Activated naive CD4-positive, alpha-beta T cell treated with anti-CD3 and anti-CD28 coated beads, Interleukin-2, amount 50 U/mL, for 24 hours (primary cell): ENCODE measurements at regions not wholly inside any gene's neighbourhood (a gene's known extent, or its start where the extent isn't known, plus 50 kb on each side); places are given as distances from the start of the nearest gene placed in this dataset.
"Not testable (repeated sequence)": the region's sequence is repeated elsewhere in the genome, so short reads cannot be mapped to it uniquely, and the experiment has no call there.

Experiments
- H3K27ac Mint-ChIP-seq: one replicate; pipeline ENCODE4 v1.8.0; 2021; ENCODE audit warnings: mild to moderate bottlenecking, mixed read lengths
- H3K27me3 Mint-ChIP-seq: one replicate; pipeline ENCODE4 v1.8.0; 2021; ENCODE audit warnings: mixed read lengths
- H3K36me3 Mint-ChIP-seq: one replicate; pipeline ENCODE4 v1.8.0; 2021; ENCODE audit warnings: mixed read lengths
- H3K4me1 Mint-ChIP-seq: one replicate; pipeline ENCODE4 v1.8.0; 2021; ENCODE audit warnings: mixed read lengths
- H3K4me3 Mint-ChIP-seq: one replicate; pipeline ENCODE4 v1.8.0; 2021; ENCODE audit warnings: mild to moderate bottlenecking, mixed read lengths
- H3K9me3 Mint-ChIP-seq: one replicate; pipeline ENCODE4 v1.8.0; 2021; ENCODE audit warnings: mixed read lengths

DNA sequence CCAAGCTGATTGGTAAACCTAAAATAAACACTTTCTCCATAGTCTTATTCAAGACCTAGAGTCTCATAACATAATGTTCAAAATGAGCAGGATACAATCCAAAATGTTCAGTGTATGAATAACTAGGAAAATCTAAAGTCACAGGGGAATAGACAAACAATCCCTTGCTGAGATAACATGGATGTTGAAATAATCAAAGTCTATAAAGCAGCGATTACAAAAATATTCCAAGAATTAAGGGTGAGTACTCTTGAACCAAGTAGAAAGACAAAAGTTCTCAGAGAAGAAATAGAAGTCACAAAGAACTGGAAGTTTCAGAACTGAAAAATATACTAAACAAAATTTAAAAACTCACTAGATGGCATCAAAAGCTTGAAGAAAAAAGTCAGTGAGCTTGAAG is 561.0 kb downstream of the INSC start:
- no peaks in the 10 kb centered on the region for H3K36me3 Mint-ChIP-seq
- no peak overlapping the region for H3K27ac Mint-ChIP-seq
- no peaks in the 10 kb centered on the region for H3K4me1 Mint-ChIP-seq
- no peak overlapping the region for H3K4me3 Mint-ChIP-seq
- peaks cover 2% of the 10 kb centered on the region for H3K27me3 Mint-ChIP-seq
- peaks cover 29% of the 10 kb centered on the region for H3K9me3 Mint-ChIP-seq

DNA sequence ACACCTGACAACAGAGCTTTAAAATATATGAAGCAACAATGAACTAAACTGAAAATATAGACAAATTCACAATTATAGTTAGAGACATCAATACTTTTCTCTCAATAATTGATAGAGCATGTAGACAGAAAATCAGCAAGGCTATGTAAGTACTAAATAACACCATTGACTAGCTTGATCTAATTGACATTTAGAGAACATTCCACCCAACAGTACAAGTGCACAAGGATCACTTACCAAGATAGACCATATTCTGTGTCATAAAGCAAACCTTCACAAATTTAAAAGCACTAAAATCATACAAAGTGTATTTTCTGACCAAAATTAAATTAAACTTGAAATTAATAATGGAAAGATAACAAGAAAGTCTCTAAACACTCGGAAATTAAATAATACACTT is 562.5 kb downstream of the INSC start:
- Mint-ChIP-seq H3K27ac (no peak overlapping the region), H3K36me3 (no peaks in the 10 kb centered on the region), H3K27me3 (peaks cover 2% of the 10 kb centered on the region), H3K9me3 (peaks cover 29% of the 10 kb centered on the region), H3K4me3 (no peak overlapping the region), H3K4me1 (no peaks in the 10 kb centered on the region)

DNA sequence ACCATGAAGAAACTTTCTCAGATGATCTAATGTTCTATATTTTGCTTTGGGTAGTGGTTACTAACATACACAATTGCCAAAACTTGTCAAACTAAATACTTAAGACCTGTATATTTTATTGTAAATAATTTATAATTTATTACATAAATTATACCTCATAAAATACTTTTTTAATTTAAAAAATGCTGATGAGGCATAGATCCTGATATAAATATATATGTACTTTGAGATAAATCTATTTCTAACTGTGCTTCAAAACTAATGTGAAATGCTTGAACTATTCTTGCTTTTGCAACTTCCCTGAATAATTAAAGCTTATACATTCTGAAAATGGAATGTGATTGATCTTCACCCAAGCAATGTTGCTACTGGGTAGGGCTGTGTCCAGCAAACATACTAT is 568.8 kb downstream of the INSC start:
- no peak overlapping the region for H3K27ac Mint-ChIP-seq
- H3K36me3 Mint-ChIP-seq, result no peaks in the 10 kb centered on the region

DNA sequence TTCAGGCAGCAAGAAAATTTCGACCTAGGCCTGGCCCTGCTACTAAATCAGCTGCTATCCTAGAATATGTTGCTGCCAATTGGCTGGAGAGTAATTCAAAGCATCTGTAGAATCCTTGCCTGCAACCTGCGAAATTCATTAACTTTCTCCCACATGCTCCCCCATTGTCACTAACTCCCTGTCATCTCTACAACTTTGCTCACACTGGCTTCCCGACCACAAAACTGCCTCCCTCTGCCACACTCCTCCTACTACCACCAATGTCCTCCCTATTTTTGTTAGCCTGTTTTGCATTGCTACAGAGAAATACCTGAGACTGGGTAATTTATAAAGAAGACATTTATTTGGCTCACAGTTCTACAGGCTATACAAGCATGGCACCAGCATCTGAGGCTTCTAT is 570.6 kb downstream of the INSC start:
- H3K27ac Mint-ChIP-seq, result no peak overlapping the region
- no peaks in the 10 kb centered on the region for H3K36me3 Mint-ChIP-seq
- H3K27me3 Mint-ChIP-seq, result peaks cover 1% of the 10 kb centered on the region
- H3K9me3 Mint-ChIP-seq, result peaks cover 5% of the 10 kb centered on the region
- no peak overlapping the region for H3K4me3 Mint-ChIP-seq
- H3K4me1 Mint-ChIP-seq, result no peaks in the 10 kb centered on the region

More for the DNA sequence above, 568.8 kb downstream of the INSC start:
- no peaks in the 10 kb centered on the region for H3K27me3 Mint-ChIP-seq
- no peak overlapping the region for H3K4me3 Mint-ChIP-seq
- H3K9me3 Mint-ChIP-seq, result peaks cover 9% of the 10 kb centered on the region
- no peaks in the 10 kb centered on the region for H3K4me1 Mint-ChIP-seq

DNA sequence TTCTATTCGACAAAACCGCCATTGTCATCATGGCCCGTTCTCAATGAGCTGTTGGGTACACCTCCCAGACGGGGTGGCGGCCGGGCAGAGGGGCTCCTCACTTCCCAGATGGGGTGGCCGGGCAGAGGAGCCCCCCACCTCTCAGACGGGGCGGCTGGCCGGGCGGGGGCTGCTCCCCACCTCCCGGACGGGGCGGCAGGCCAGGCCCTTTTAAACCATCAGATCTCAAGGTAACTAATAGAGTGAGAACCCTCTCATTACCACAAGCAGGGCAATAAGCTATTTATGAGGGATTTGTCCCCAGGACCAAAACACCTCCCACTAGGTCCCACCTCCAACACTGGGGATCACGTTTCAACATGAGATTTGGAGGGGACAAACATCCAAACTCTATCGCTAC is 571.5 kb downstream of the INSC start:
- H3K36me3 Mint-ChIP-seq, H3K27ac Mint-ChIP-seq, H3K4me3 Mint-ChIP-seq, H3K27me3 Mint-ChIP-seq, H3K9me3 Mint-ChIP-seq, H3K4me1 Mint-ChIP-seq: not testable (repeated sequence)

DNA sequence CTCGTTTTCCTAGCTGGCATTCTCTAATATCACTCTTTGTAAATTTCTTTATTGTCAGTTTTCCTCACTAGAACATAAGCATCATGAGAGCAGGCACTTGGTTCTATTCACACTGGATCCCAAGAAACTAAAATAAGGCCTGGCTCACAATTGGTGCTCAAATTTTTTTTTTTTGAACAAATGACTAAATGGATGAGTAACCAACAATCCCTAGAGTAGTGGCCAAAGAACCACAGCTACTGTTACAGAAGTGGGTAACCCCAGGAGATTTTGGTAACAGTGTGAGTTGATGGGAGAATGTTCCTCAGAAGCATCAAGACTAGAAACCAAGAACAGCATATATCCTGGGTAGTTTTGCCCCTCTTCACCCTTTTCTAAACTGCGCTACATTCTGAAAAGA is 572.6 kb downstream of the INSC start:
- H3K36me3 Mint-ChIP-seq, result no peaks in the 10 kb centered on the region
- H3K4me3 Mint-ChIP-seq, result no peak overlapping the region
- H3K9me3 Mint-ChIP-seq, result peaks cover 5% of the 10 kb centered on the region

DNA sequence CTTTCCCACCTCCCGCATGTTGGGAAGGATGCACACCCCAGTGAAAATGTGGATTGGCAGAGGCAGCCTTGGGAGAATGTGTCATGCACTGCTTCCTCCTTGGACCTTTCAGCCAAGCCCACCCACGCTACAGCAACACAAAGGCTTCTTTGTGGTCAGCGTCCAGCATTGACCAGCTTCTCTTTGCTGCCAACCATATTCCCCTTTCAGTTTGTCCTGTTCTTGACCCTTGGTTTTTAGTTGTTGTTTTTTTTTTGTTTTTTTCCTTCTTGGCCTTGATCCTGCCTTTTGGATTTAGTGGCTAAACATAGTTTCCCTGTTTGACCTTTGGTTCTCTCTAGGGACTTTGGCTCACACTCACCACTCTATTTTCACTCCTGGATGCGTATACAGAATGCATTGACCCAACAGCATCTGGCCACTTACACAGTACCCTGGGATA is 573.6 kb downstream of the INSC start:
- H3K36me3 Mint-ChIP-seq, result no peaks in the 10 kb centered on the region
- peaks cover 1% of the 10 kb centered on the region for H3K27me3 Mint-ChIP-seq
- H3K9me3 Mint-ChIP-seq, result peaks cover 5% of the 10 kb centered on the region
- no peaks in the 10 kb centered on the region for H3K4me1 Mint-ChIP-seq
- no peak overlapping the region for H3K27ac Mint-ChIP-seq
- no peak overlapping the region for H3K4me3 Mint-ChIP-seq

More for the DNA sequence above, 572.6 kb downstream of the INSC start:
- Mint-ChIP-seq H3K4me1 (no peaks in the 10 kb centered on the region), H3K27ac (no peak overlapping the region), H3K27me3 (peaks cover 1% of the 10 kb centered on the region)

DNA sequence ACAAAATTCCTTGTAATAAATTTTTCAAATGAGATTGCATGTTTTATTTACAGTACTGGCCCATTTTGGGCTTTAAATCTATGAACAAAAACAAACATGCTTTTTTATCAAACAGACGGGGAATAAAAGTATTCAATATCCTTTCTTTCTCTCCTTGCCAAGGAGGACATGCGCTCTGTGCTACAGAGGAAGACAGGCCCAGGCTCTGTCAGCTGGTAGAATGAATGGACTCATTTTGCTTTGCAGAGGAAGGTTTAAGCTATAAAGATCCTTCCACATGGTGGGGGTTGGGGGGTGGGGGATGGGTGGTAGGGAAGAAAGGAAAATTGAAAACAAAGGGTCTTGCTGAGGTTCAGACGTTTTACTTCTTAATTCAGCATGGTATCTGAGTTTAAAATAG is 575.6 kb downstream of the INSC start:
- H3K4me3 Mint-ChIP-seq, result no peak overlapping the region
- no peaks in the 10 kb centered on the region for H3K36me3 Mint-ChIP-seq
- H3K9me3 Mint-ChIP-seq, result no peaks in the 10 kb centered on the region
- no peak overlapping the region for H3K27ac Mint-ChIP-seq
- H3K4me1 Mint-ChIP-seq, result no peaks in the 10 kb centered on the region
- H3K27me3 Mint-ChIP-seq, result peaks cover 1% of the 10 kb centered on the region

DNA sequence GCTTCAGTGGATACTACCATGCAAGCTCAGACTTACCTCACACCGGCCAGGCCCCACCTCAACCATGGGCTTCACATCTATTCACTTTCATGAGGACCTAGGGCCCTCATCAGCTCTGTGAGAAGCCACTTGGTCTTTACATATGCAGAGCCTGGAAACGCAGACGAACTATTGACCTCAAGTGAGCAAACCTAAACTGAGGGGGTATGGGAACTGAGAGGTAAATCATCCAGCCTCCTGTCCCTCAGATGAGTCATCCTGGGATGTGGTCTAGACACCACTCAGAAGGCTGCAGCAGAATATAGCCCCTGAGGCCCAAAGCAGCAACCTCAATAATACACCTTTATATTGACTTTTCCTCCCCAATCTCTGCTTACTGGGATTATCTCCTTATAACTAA is 578.0 kb downstream of the INSC start:
- Mint-ChIP-seq H3K36me3 (no peaks in the 10 kb centered on the region), H3K4me1 (no peaks in the 10 kb centered on the region), H3K27me3 (peaks cover 1% of the 10 kb centered on the region), H3K27ac (no peak overlapping the region), H3K4me3 (no peak overlapping the region), H3K9me3 (no peaks in the 10 kb centered on the region)

DNA sequence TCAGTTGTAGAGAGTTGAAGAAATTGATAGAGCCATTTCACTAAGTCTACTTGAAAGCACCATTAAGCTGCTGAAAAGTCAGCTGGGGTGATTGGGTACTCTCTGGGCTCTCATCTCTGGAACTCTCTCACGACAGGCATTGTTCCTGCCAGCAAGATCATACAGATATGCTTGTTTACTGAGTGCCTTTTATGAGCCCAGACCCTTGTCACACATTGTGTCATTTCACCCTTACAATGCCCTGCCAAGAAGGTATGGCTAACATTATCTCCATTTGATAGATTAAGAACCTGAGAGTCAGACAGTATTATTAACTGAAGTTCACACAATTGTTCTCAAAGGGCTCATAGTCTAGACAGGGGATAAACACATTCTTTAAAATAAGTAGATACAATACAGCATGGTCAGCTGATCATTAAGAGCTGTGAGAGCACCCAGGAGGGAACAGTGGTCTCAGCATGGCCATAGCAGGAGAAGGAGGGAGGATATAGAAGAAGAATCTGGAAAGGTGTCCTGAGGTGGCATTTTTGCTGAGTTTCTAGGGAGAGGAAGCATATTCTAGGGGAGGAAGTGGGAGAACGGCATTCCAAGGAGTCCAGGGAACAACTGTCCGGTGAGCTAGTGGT is 580.5 kb downstream of the INSC start:
- Mint-ChIP-seq H3K36me3 (no peaks in the 10 kb centered on the region), H3K9me3 (no peaks in the 10 kb centered on the region), H3K4me3 (no peak overlapping the region), H3K4me1 (no peaks in the 10 kb centered on the region), H3K27me3 (no peaks in the 10 kb centered on the region), H3K27ac (no peak overlapping the region)

DNA sequence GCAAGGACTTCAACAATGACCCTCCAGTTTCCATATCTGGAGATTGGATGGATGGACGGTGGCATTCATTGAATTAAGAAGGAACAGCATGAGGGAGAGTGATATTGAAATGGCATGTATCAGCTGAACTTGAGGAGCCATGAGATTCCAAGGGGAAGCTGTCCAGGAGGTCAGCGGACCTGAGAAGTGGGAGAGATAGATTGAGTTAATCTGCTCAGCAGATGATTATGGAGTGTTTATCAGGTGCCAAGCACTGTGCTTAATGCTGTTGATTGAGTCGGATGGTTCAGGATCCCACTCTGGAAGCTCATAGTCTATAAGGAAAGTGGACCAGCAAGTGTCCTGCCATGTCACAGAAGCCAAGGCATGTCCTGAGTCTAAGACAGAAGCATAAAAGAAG is 581.3 kb downstream of the INSC start:
- H3K4me1 Mint-ChIP-seq, result no peaks in the 10 kb centered on the region
- H3K9me3 Mint-ChIP-seq, result no peaks in the 10 kb centered on the region
- no peaks in the 10 kb centered on the region for H3K36me3 Mint-ChIP-seq
- H3K27ac Mint-ChIP-seq, result no peak overlapping the region
- H3K4me3 Mint-ChIP-seq, result no peak overlapping the region
- no peaks in the 10 kb centered on the region for H3K27me3 Mint-ChIP-seq

DNA sequence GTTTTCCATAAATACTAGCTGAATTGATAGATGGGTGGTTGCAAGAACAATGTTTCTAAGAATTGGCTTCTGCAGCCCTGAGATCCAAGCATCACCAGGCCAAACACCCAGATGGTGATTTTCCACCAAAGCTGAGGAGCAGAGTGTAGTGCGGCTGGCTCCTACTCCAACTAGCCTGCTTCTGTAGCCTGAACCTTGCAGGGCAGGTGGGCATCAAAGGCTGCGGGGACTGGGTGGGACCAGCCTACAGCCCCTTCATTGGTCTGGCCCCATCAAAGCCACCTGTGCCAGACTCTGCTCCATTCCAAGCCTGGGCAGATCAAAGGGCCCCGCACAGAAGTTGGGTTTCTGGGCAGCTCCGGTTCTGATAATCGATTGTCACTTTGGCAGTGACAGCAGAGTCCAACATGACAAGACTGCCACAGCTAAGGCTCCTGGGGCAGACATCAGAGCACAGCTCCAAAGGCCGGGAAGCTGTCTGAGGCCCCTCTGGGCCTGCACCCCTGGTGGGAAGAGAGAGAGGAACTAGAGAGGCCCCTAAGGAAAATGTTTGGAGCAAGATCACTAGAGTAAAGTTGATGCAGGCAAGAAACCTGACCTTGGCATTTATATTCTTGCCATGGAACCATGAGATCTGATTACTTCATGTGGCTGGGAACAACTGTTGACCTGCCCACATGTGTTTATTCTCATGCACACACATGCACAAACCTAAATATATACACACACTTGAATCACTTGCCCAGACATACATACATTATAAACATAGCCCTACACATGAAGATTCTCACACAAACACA is 582.9 kb downstream of the INSC start:
- Mint-ChIP-seq H3K9me3 (no peaks in the 10 kb centered on the region), H3K36me3 (no peaks in the 10 kb centered on the region), H3K4me3 (no peak overlapping the region), H3K27me3 (no peaks in the 10 kb centered on the region), H3K27ac (no peak overlapping the region), H3K4me1 (no peaks in the 10 kb centered on the region)

DNA sequence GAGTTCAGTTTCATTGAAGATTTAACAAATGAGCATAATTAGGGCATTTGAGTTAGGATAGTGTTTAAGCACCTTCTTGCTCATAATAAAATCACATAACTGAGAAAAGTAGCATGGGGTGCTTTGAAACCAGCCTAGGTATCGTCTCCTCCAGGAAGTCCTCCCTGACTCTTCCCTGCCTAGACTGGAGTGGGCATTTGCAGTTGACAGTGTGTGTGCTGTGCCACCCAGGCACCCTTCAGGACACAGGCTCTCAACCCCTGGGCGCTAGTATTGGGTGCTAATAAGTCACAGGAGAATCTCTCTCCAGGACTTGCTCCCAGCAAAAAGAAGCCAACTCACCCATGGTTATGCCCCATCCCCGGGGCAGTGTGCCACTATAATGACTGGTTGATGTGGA is 584.1 kb downstream of the INSC start:
- Mint-ChIP-seq H3K9me3 (no peaks in the 10 kb centered on the region), H3K4me3 (no peak overlapping the region), H3K36me3 (no peaks in the 10 kb centered on the region), H3K27me3 (no peaks in the 10 kb centered on the region), H3K4me1 (no peaks in the 10 kb centered on the region), H3K27ac (no peak overlapping the region)

DNA sequence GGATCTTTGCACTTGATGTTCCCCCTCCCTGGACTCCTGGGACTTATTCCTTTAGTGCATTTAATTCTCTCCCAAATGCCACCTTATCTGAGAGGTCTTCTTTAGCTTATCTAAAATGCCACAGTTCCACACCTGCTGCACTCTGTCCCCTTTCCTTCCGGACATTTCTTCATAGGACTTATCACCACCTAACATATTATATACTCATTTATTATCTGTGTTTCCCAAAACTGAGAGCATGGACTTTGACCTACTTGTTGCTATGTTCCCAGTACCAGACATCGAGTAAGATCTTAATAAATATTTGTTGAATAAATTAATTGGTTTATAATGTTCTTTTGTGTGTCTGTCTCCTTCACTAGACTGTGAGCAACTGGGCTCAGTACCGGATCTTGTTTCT is 585.3 kb downstream of the INSC start:
- H3K9me3 Mint-ChIP-seq, result no peaks in the 10 kb centered on the region
- H3K4me3 Mint-ChIP-seq, result no peak overlapping the region
- H3K27me3 Mint-ChIP-seq, result no peaks in the 10 kb centered on the region
- no peaks in the 10 kb centered on the region for H3K4me1 Mint-ChIP-seq
- no peak overlapping the region for H3K27ac Mint-ChIP-seq
- no peaks in the 10 kb centered on the region for H3K36me3 Mint-ChIP-seq

DNA sequence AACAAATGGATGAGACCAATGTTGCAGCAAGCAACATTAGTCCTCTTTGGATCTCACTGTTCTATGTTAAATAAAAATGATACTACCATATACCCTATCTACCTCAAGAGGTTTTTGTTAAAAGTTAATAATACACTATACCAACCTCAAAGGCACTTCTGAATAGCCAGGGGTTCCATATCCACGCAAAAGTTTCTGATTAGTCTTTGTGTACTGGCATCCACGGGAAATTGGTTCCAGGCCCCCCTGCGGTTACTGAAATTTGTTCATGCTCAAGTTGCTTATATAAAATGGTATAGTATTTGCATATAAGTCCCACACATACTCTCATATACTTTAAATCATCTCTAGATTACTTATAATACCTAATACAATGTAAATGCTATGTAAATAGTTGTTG is 585.7 kb downstream of the INSC start:
- Mint-ChIP-seq H3K36me3 (no peaks in the 10 kb centered on the region), H3K9me3 (no peaks in the 10 kb centered on the region), H3K27ac (no peak overlapping the region), H3K4me3 (no peak overlapping the region), H3K4me1 (no peaks in the 10 kb centered on the region), H3K27me3 (no peaks in the 10 kb centered on the region)

DNA sequence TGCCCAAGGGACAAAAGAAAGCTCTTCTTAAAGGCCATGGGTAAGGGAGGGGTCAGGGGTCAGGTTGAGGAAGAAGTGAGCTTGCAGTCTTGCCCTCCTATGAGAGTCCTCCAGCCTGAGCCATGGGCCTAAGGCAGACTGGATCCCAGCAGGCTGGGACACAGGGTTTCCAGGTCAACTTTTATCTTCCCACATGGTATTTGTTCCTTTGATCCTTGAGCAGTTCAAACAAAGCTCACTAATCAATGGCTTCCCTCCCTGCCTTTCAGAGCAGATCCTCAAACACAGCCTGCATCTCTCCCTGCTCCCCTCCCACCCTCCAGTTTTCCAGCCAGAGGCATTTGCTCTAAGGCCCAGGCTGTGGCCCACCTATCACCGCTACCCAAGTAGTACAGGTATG is 589.3 kb downstream of the INSC start:
- Mint-ChIP-seq H3K4me1 (no peaks in the 10 kb centered on the region), H3K27ac (no peak overlapping the region), H3K9me3 (no peaks in the 10 kb centered on the region), H3K36me3 (no peaks in the 10 kb centered on the region), H3K4me3 (no peak overlapping the region), H3K27me3 (no peaks in the 10 kb centered on the region)

DNA sequence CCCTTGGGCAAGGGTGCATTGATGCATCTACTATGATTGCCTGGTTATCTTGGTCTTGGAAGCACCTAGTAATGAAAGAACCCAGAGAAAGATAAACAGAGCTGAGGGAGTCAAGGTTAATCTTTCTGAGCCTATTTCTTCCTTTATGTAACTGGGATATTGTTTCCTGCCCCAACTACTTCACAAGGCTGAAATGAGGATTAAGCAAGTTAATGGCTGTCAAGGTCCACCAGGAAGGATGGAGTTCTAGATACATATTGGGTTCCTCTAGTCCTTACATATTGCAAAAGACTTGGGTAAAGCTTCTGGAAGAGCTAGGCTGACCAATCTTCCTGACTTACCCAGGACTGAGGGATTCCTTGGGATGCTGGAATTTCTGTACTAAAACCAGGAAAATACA is 589.8 kb downstream of the INSC start:
- H3K4me3 Mint-ChIP-seq, result no peak overlapping the region

More for the DNA sequence above, 589.8 kb downstream of the INSC start:
- Mint-ChIP-seq H3K9me3 (no peaks in the 10 kb centered on the region), H3K27ac (no peak overlapping the region), H3K36me3 (no peaks in the 10 kb centered on the region), H3K27me3 (no peaks in the 10 kb centered on the region), H3K4me1 (no peaks in the 10 kb centered on the region)
